ENCODE measurements at regions not wholly inside any gene's neighbourhood (a gene's known extent, or its start where the extent isn't known, plus 50 kb on each side); places are given as distances from the start of the nearest gene placed in this dataset.

- TF ChIP-seq CTCF (IDR thresholded peaks at IDR 0.05 in 4 of 5, conservative IDR thresholded peaks at IDR 0.05 in 1 of 5) = no peak
- TF ChIP-seq POLR2A (IDR thresholded peaks at IDR 0.05) = no peak
Measured at GRCh38 chr9:81145331-81145963, 543.9 kb downstream of the TLE1 start.
